ENCODE measurements at regions not wholly inside any gene's neighbourhood (a gene's known extent, or its start where the extent isn't known, plus 50 kb on each side); places are given as distances from the start of the nearest gene placed in this dataset.

DNA sequence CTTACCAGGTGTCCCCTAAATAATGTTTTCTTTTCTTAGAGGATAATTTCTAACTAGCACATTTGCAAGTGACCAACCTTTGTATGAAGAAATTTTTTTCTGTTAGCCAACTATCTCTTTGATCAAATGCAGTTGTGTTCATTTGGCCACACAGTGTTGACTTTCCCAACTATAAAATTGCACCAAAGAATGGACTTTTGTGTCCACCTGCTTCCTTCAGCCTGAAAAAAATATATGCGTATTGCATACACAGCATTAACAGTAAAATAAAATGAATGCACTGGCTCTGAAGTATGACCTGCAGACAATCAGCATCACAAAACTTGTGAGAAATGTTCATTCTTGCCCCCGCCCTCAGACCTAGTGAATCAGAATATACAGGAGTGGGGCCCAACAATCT, 342.0 kb downstream of the SEC23A start:
- DNase-seq: no peak

DNA sequence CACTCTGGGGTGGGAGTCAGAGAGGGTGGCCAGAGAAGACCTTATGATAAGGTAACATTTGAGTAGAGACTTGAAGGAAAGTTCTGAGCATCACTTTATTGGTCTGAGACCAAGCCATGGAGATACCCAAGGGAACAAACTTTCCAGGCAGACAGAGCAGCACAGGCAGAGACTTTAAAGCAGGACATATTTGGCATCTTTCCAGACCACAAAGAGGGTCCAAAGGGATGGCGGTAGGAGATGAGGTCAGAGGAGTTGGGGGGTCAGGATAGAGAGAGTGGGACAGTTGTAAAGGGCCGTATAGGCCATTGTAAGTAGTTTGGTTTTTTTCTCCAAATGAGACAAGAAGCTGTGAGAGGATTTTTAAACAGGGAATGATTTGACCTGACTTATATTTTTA, 344.4 kb downstream of the SEC23A start:
- DNase-seq: no peak

DNA sequence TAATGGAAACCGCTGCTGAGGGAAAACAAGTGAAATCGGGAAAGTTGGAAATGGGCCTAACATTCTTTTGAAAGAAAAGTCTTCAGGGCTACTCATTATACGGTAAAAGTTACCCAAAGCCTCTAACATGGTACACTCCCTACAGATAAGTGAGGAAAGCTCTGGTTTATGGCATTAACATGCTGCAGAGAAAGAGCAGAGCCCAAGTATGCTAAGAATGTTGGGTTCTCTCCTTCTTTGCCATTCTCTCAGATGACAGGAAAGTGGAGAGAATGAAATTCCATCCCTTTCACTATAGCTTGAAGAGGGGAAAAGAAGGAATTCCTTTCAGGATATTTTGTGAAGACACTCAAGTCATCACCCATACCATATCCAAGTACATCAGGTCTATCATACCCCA, 348.0 kb downstream of the SEC23A start:
- DNase-seq: no peak

DNA sequence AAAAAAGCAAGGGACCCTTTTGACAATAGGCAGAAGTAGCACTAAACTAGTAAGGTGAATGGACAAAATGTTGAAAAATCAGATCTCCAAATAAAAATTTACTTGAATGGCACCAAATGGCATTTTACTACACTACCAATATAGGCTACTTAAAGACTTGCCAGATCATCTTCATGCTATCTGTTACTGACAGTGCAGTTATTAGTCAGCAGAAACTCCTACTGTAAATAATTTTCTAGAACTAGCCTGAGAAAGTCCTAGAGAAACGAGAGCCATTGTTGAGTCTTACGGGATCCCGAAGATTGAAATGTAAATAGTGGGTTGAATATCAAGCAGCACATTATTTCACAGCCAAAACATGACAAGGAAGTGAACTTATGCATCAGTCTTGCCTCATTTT, 350.3 kb downstream of the SEC23A start:
- no peak for DNase-seq

DNA sequence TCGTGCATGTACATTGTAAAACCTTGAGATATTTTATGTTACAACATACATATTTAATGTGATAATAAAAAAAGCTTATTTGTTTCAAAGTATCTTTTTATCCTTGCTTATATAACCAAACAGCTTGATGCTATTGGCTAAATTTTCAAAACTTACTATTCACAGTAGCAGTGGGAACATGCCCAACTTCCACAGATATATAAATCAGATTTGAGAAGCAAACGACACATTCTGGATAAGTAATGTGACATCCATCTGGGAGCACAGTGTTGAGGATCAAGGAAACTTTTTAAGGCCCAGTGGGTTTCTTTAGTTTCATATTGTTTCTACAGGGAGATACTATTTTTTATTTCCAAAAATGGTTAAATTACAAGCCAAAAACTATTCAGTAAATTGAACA, 350.7 kb downstream of the SEC23A start:
- DNase-seq: no peak

DNA sequence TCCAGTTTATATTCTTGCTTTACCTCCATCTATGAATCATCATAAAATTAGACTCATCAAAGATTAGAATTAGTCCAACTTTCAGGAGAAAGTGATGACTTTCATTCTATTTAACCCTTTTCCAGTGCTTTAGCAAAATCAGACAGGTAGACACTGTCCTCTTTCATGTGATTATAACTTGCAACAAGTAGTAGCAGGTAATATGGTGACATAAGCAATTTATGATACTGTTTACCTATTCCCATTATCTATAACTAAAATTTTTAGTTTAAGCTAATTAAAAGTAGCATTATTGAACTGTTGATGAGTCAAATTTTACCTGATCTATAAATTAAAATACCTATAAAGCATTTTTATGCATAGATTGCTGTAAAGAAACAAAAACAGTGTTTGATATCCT, 351.6 kb downstream of the SEC23A start:
- DNase-seq: no peak

DNA sequence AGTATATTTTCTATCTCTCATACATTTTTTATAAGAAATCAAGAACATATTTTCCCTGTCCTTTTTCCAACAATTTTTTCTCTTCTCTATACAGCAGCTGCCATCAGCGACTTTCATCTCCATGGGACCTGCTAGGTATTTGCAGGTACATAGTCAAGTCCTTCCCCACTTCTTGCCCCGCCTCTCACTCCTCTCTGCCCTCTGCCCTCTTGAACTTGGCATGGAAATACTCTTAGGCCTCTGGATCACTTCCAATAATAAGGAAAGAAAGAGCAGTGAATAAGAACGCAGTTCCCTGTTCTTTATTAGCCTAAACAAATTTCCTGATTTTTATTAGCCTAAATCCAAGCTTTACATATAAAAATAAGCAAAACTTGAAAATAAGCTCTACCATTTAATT, 353.1 kb downstream of the SEC23A start:
- DNase-seq: no peak

DNA sequence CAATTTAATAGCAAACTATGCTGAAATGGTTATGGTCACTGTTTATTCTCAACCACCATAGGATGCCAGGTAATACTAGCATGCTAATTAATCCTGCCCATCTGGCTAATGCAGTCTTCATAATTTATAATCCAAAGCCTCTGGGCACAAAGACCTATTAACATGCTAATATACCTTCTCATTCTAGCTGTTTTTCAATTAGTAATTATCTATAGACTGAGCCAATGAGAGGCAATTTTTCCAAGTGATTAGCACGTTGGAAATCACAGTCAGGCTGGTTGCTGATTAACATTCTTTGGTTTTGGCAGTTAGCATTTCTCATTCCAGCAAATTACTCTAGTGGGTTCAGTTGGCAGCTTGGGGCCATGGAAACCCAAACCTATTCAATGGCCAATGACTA, 357.2 kb downstream of the SEC23A start:
- DNase-seq: no peak

DNA sequence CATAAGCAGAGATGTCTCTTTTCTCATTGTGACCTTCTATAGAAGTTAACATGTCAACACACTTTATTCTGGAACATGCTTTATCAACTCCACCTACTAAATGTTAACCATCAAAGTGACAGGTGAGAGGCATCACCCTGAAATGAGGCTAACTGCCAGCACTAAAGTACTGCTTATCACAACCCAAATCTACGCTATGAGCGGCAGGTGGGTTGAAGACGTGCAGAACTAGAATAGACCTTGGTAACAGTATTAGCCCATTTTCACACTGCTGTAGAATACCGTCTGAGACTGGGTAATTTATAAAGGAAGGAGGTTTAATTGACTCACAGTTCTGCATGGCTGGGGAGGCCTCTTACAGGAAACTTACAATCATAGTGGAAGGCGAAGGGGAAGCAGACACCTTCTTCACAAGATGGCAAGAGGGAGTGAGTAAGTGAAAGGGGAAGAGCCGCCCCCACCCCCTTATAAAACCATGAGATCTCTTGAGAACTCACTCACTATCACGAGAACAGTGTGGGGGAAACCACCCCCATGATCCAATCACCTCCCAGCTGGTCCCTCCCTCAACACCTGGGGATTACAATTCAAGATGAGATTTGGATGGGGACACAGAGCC, 359.0 kb downstream of the SEC23A start:
- no peak for DNase-seq

DNA sequence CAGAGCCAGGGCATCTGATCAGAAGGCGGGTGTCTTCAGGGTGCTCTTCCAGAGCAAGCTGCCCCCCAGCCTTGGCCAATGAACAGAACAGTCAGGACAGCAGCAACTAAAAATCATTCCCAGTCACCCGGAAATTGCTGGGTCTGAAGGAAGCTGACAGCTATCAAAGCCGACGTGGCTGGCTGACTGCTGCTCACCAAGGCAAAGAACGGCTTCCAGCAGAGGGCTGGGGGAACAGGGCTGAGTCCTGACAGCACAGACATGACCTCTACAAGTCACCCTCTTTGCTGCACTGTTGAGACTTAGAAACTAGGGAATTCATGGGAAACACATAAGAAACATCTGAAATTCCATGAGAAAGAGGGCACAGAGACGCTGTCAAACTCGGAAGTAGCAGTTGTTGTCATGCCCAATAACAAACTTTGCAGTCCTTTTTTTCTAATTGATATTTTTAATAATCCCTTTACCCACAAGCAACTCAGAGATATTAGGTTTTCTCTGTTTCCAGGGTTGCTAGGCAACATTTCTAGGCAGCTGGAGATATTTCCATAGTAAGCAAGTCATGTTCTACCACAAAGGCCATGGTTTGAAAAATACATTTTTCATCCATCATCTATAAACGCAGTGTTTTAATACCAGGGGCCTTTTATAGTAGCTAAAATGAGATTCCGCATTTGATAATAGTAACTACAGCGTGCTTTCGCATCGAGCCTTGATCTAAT, 365.2 kb downstream of the SEC23A start:
- no peak for DNase-seq

DNA sequence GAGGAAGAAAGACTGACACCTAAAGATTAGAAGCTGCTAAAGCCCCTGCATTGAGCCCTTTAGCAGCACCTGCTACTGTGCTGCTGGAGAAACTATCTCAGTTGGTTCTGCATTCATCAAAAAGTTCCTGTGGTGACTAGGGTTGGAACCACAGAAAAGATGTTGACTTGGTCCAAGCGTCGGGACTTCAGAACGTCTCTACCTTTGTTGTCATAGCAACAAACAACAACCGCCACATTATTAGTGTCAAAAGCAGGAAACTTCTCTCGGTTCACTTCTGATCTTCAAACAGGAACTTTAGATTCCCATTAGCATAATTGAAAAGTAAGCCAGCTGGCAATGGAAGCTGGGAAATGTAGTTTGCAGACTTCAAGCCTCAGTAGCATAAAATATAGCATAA, 368.0 kb downstream of the SEC23A start:
- DNase-seq: no peak

DNA sequence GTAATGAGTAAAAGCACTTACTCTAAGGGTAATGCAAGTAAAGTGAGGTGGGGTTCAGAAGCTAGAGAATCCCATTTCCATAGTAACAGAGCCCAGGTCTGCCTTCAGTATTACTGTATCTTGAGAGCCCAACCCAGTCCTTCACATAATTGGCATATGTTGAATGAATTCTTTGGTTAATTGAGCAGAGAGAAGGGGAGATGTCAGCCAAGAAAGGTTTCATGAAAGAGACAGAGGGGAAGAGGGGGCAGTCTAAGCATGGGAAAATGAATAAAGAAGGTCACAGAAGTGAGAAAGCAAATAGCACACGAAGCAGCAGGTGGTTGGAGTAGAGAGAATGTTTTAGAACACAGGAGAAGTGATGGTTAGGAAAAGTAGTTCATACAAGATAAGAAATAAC, 371.1 kb downstream of the SEC23A start:
- DNase-seq: no peak

DNA sequence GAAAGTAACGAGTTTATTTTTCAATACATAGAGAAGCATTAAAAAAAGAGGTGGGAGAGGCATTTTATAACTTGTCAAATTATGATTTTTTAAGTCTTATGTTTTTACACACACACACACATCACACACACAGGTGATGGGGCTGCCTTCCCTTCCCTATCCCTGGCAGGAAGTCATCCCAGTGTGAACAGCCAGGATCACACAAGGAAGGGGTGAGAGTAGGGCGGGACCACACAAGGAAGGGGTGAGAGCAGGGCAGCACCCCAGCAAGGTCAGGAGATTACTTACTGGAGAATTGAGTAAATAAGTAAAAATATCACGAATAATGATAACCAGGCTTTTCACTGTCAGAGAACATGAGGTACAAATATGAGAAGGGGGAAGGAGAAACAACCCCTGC, 372.6 kb downstream of the SEC23A start:
- no peak for DNase-seq

DNA sequence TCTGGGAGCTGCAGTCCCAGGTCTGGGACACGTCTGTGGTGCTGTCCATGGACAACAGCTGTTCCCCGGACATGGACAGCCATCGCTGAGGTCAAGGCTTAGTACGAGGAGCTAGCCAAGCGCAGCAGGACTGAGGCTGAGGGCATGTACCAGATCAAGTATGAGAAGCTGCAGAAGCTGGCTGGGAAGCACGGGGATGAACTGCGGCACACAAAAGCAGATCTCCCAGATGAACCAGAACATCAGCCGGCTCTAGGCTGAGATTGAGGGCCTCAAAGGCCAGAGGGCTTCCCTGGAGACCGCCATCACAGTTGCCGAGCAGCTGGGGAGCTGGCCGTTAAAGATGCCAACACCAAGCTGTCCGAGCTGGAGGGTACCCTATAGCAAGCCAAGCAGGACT, 375.3 kb downstream of the SEC23A start:
- no peak for DNase-seq

DNA sequence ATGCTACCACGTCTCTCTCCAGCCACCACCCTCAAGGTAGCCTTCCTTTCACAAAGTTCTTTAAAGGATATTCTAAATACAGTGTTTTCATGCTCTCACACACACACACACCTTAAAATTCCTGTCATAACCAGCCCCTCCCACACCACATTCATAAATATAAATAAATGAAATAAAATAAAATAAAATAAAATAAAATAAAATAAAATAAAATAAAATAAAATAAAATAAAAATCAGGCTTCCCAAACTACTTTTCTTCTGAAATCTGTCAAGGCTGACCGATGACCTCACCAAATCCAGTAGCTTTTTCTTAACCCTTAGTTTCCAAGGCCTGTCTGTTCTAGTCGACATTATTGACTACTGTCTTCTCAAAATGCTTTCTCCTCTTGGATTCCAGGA, 378.4 kb downstream of the SEC23A start:
- no peak for DNase-seq

DNA sequence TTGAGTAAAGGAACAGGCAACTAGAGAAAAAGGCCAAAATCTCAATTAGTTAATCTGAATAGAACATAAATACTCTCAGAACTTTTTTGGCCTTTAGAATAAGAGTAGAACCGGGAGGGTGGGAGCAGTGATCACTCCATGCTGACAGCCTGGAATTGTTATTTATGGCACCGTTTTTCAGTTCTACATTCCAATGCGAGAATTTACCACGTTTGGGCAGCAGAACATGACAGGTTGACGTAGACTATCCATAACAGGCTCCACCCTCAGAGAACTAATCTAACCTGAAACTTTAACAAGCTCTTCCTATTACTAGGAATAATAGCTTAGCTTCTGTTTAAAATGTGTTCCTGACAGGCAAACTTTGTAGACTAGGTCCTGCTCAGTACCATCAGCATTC, 379.1 kb downstream of the SEC23A start:
- DNase-seq: no peak

DNA sequence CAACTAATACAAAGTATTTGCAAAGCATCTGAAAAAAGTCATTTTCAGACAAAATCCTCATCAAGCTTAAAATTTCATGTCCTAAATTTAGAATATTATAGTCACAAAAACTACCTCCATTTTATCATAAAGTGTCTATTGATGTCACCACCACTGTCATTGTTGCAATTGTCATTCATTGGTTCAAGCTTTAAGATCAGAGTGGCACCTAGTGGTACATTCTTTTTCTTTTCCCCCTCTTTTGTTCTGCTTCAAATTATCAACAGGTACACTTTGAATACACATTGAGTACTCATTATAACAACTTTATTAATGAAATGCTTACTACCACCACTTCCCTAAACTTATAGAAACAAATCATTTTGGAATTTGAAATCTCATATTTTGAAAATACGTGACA, 379.8 kb downstream of the SEC23A start:
- DNase-seq: no peak

DNA sequence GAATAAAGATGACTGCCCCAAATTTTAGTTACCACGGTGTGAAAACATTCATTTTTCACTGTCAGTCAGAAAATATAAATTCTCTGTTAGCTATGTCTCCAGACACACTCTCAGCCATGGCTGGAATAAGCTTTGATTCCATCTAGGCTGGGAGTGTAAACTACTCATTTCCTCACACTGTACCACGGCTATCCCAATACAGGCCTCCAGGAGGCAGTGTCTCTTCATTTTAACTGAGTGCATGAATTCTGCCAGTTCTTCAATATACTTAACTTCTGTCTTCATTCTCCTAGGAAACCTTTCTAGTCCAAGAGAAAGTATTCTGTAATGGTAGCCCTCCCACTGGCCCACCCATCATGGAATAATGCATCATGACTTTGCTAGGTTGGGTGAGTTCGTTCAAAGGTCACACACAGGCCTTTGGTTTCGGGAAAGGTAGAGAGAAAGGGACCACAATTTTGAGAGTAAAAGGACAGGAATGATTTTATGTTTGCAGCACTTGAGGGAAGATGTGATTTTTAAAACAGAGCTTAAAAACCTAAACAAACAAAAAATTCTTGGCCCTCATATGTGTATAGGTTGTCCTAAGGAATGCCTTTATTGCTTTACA, 381.1 kb downstream of the SEC23A start:
- no peak for DNase-seq

DNA sequence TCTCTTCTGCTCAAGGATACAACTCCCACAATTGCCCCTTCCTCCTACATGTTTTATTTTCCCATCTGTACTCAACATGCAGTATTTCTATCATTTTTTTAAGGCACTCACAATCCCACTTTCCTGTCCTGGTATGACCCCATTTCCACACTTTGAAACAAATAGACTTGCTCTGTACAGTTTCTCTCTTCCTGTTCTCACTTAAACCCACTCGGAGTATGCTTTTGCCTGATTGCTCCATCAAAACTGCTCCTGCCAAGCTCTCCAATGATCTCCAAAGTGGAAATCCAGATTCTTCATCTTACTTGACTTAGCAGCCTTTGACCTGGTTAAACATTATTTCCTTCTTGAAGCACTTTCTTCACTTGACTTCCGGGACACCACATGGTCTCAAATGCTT, 384.5 kb downstream of the SEC23A start:
- no peak for DNase-seq

DNA sequence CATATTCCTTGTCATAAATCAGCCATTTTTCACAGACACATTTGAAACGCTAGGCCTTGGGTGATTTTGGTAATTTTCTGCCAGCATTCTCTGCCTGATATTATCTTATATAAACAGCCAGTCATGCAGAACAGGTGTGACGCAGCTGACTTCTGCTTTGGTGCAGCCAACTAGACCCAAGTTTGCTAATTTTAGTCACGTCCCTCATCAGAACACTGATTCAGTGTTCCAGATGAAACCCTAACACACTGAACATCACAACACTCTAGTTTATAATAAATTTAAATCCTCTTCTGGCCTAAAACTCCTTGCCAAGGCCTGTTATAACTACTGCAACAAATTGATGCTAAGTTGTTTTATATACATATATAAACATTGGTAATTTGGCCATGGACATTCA, 386.1 kb downstream of the SEC23A start:
- no peak for DNase-seq

DNA sequence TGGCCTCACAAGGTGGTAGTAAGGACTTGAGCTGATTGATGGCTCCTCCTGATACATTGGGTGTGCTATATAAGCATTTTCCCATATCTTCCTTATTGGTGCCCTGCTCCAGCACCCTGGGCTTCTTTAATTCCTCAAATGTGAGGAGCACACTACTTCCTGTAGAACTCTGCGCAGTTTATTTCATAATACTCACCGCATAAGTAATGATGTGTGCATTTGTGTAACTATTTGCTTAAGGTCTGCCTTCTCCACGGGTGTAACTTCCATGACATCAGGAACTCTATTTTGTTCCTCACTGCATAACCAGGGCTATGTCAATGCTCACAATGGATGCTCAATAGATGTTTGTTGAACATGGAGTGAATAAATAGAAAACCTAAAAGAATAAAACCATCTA, 392.2 kb downstream of the SEC23A start:
- no peak for DNase-seq

DNA sequence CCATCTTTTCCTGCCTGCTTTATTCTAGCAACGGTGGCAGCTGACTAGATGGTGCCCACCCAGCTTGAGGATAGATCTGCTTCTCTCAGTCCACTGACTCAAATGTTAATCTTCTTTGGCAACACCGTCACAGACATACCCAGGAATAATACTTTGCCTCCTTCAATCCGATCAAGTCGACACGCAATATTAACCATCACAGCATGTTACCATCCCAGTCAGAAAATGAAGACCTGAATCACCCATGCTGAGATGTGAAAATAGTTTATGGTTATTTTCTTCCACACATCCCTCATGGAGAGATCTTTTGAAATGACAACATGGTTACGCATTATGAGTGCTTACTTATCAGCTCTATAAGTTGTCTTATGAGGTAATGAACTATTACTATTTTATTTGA, 392.8 kb downstream of the SEC23A start:
- no peak for DNase-seq

DNA sequence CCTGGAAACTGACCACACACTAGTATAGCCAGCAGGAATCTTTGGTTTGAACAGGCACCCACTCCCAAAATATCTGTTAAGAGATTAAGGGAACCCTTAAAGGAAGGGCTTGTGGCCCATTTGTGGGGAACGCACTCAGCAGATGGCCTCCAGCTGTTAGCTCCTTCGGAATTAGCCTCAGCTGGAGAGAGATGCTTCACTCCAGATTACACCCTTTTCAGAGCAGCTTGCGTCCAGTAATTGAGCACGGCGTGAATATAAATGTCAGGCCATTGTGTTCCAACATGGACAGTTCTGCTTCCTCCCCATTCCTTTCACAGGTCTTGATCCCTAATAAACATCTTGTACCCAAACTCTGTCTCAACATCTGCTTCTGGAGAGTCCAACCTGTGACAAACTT, 397.8 kb downstream of the SEC23A start:
- no peak for DNase-seq

DNA sequence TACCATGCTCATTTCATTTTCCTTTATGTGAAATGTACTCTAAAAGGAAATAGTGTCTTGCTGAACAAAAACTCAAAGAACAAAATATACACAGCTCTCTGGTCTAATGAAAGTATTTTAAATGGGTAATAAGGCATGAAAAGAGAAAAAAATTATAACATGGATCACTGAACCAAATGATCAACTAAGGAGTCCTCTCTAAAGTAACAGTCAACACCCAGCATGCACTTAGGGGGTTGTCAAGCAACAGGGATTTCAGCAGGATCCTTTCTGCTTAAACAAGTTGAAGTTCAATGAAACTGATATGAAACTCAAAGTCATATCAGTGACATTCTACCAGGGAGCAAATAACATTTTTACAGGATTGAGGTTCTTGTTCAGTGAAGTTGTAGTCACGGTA, 398.8 kb downstream of the SEC23A start:
- no peak for DNase-seq

DNA sequence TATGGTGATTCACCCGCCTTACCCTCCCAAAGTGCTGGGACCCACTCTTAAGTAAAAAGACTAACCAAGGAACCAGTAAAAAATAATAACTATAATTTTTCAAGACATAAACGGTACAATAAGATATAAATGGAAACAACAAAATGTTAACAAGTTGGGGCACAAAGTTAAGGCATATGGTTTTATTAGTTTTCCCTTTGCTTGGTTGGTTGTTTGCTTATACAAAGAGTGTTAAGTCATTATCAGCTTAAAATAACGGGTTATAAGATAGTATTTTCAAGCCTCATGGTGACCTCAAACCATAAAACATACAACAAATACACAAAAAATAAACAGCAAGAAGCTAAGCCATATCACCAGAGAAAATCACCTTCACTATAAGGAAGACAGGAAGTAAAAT, 406.1 kb downstream of the SEC23A start:
- no peak for DNase-seq

All from NCI-H1417 treated with DMSO at 0.1 percent for 48 hours (cell line).